ENCODE measurements at regions not wholly inside any gene's neighbourhood (a gene's known extent, or its start where the extent isn't known, plus 50 kb on each side); places are given as distances from the start of the nearest gene placed in this dataset.

DNA sequence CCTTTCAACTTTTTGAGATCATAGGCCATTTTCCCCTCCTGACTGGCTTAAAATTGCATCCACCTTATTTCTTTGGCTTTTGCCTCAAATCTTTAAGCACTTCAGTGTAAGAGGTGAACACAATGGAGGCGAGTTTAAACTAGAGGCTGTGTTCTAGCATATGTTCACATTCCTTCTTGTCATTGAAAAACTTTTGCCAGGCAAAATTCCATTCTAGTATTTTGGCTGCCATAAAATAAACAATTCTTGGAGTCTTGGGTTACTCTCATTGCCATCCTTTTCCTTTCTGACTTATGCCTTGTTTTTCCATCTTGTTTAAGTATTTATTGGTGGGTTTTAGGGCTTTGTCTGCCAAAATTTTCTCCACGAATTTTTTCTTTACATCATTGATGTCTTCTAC is 137.3 kb upstream of the ANXA10 start:
- H3K4me3 ChIP-seq (ENCODE audit: low read depth, low read length, poor library complexity, severe bottlenecking) = no peak overlapping the region
- no peak overlapping the region for H3K4me2 ChIP-seq (ENCODE audit: low read length)
- no peaks in the 10 kb centered on the region for H3K79me2 ChIP-seq (ENCODE audit: insufficient read depth, low read length)
- H3K27ac ChIP-seq (ENCODE audit: low read depth, low read length, poor library complexity, severe bottlenecking) = no peak overlapping the region
- TF ChIP-seq, protein P1, sequence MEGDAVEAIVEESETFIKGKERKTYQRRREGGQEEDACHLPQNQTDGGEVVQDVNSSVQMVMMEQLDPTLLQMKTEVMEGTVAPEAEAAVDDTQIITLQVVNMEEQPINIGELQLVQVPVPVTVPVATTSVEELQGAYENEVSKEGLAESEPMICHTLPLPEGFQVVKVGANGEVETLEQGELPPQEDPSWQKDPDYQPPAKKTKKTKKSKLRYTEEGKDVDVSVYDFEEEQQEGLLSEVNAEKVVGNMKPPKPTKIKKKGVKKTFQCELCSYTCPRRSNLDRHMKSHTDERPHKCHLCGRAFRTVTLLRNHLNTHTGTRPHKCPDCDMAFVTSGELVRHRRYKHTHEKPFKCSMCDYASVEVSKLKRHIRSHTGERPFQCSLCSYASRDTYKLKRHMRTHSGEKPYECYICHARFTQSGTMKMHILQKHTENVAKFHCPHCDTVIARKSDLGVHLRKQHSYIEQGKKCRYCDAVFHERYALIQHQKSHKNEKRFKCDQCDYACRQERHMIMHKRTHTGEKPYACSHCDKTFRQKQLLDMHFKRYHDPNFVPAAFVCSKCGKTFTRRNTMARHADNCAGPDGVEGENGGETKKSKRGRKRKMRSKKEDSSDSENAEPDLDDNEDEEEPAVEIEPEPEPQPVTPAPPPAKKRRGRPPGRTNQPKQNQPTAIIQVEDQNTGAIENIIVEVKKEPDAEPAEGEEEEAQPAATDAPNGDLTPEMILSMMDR (IDR thresholded peaks at IDR 0.05; ENCODE audit: low read length) = no peak
- TF ChIP-seq EZH2 (IDR thresholded peaks at IDR 0.05; ENCODE audit: borderline replicate concordance, low read length) = no peak
- H3F3A ChIP-seq (ENCODE audit: insufficient read depth, low read length) = no peaks in the 10 kb centered on the region
- H3K9me3 ChIP-seq (ENCODE audit: low read length) = no peaks in the 10 kb centered on the region
- no peaks in the 10 kb centered on the region for H3K36me3 ChIP-seq (ENCODE audit: insufficient read depth, low read length)
- no peaks in the 10 kb centered on the region for H3K9me2 ChIP-seq (ENCODE audit: low read depth, low read length)
- H3K27me3 ChIP-seq (ENCODE audit: insufficient read depth, low read length) = no peaks in the 10 kb centered on the region
- no peak overlapping the region for H2AFZ ChIP-seq (ENCODE audit: low read length)
- no peaks in the 10 kb centered on the region for H4K20me1 ChIP-seq (ENCODE audit: insufficient read depth, low read length)
- no peaks in the 10 kb centered on the region for H3K4me1 ChIP-seq (ENCODE audit: insufficient read depth, low read length, severe bottlenecking)
- H3K9ac ChIP-seq (ENCODE audit: low read length) = no peak overlapping the region

DNA sequence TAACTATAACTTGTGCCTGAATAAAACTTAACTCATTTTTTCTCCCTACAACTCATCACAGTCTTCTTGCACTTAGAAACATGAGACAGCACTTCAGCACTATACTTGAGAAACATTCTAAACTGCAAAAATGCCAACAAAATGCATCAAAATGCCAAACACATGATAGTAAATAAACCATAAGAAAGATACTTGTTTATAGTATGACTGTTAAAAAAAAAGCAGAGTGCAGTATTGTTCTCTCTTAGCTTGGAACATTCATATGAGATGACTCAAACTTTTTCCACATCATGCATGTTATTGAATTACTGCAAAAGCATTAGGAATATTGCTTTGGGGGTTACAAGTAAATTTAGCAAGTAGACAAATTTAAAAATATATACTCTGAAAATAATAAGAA is 135.7 kb upstream of the ANXA10 start:
- H3K9ac ChIP-seq (ENCODE audit: low read length) = no peak overlapping the region
- no peaks in the 10 kb centered on the region for H4K20me1 ChIP-seq (ENCODE audit: insufficient read depth, low read length)
- TF ChIP-seq, protein P1 (IDR thresholded peaks at IDR 0.05; ENCODE audit: low read length) = no peak
- no peak for TF ChIP-seq EZH2 (IDR thresholded peaks at IDR 0.05; ENCODE audit: borderline replicate concordance, low read length)
- H3K9me3 ChIP-seq (ENCODE audit: low read length) = no peaks in the 10 kb centered on the region
- H3K4me2 ChIP-seq (ENCODE audit: low read length) = no peak overlapping the region
- no peaks in the 10 kb centered on the region for H3F3A ChIP-seq (ENCODE audit: insufficient read depth, low read length)
- no peaks in the 10 kb centered on the region for H3K9me2 ChIP-seq (ENCODE audit: low read depth, low read length)
- H3K4me1 ChIP-seq (ENCODE audit: insufficient read depth, low read length, severe bottlenecking) = no peaks in the 10 kb centered on the region
- no peak overlapping the region for H3K4me3 ChIP-seq (ENCODE audit: low read depth, low read length, poor library complexity, severe bottlenecking)
- no peaks in the 10 kb centered on the region for H3K36me3 ChIP-seq (ENCODE audit: insufficient read depth, low read length)
- H3K79me2 ChIP-seq (ENCODE audit: insufficient read depth, low read length) = no peaks in the 10 kb centered on the region
- H2AFZ ChIP-seq (ENCODE audit: low read length) = no peak overlapping the region
- no peak overlapping the region for H3K27ac ChIP-seq (ENCODE audit: low read depth, low read length, poor library complexity, severe bottlenecking)
- no peaks in the 10 kb centered on the region for H3K27me3 ChIP-seq (ENCODE audit: insufficient read depth, low read length)

DNA sequence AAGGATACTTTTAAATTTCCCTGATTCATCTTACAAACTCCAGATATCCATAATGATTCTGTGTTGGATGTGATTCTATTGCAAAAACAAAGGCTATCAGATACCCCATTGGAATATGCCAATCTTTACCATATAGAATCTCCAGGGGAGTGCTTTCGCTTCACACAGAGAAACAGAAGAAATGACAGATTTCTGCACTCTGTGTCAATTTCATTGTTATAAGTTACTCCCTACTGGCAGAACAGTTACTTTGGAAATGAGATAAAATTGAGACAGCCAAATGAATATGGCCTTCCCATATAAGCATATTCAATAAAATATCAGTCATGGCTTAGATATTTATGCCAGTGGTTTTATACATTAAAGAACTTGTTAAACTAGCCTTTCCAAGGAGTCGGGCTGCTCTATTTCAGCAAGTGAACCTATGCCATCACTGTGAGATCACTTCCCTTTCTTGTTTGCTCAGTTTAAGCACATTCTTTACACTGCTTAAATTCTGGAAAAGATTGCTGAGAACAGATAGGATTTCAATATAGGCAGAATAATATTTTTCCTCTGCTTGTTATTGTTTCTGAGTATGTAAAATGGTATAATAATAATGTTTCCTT is 127.5 kb upstream of the ANXA10 start:
- H3K4me1 ChIP-seq (ENCODE audit: insufficient read depth, low read length, severe bottlenecking) = no peaks in the 10 kb centered on the region
- H3K9me2 ChIP-seq (ENCODE audit: low read depth, low read length) = no peaks in the 10 kb centered on the region
- no peaks in the 10 kb centered on the region for H3F3A ChIP-seq (ENCODE audit: insufficient read depth, low read length)
- H3K4me2 ChIP-seq (ENCODE audit: low read length) = no peak overlapping the region
- no peak overlapping the region for H3K9ac ChIP-seq (ENCODE audit: low read length)
- no peaks in the 10 kb centered on the region for H3K79me2 ChIP-seq (ENCODE audit: insufficient read depth, low read length)
- H2AFZ ChIP-seq (ENCODE audit: low read length) = no peak overlapping the region
- H3K27me3 ChIP-seq (ENCODE audit: insufficient read depth, low read length) = no peaks in the 10 kb centered on the region
- H3K9me3 ChIP-seq (ENCODE audit: low read length) = no peaks in the 10 kb centered on the region
- TF ChIP-seq EZH2 (IDR thresholded peaks at IDR 0.05; ENCODE audit: borderline replicate concordance, low read length) = no peak
- TF ChIP-seq, protein P1 (IDR thresholded peaks at IDR 0.05; ENCODE audit: low read length) = no peak
- no peak overlapping the region for H3K27ac ChIP-seq (ENCODE audit: low read depth, low read length, poor library complexity, severe bottlenecking)
- H3K4me3 ChIP-seq (ENCODE audit: low read depth, low read length, poor library complexity, severe bottlenecking) = no peak overlapping the region
- H3K36me3 ChIP-seq (ENCODE audit: insufficient read depth, low read length) = no peaks in the 10 kb centered on the region
- no peaks in the 10 kb centered on the region for H4K20me1 ChIP-seq (ENCODE audit: insufficient read depth, low read length)
